K562 (cell line): ENCODE measurements at regions not wholly inside any gene's neighbourhood (a gene's known extent, or its start where the extent isn't known, plus 50 kb on each side); places are given as distances from the start of the nearest gene placed in this dataset.

Experiments used
- HDAC8 ChIP-seq: fragments of 450-650 bp; IDR thresholded peaks from 2 replicates; pipeline ENCODE4 v1.6.1; 2016; ENCODE audit warnings: mild to moderate bottlenecking, missing genetic modification characterization, moderate library complexity, missing compliant biosample characterization
- NR1H2 ChIP-seq: sonication (generic); formaldehyde crosslinking; IDR thresholded peaks from 2 replicates; pipeline ENCODE4 v1.4.0; 2020; ENCODE audit warnings: mild to moderate bottlenecking, missing genetic modification reagents
- RBBP5 ChIP-seq: fragments of 200-600 bp; sonication (generic); IDR thresholded peaks from 2 replicates; pipeline ENCODE4 v1.6.1; 2012; ENCODE audit warnings: borderline replicate concordance, mild to moderate bottlenecking, low read length, control low read depth, inconsistent platforms; ENCODE audit not compliant: insufficient read depth, poor library complexity, severe bottlenecking
- RCOR1 ChIP-seq, 2 experiments: IDR thresholded peaks; 2 replicates each; pipeline ENCODE4 v1.6.1; 2012; ENCODE audit warnings: low read depth in 2 of 2, low read length in 2 of 2, borderline replicate concordance in 1 of 2, improper control_type of control experiment in 1 of 2
- SAFB ChIP-seq: fragments of 200-400 bp; formaldehyde crosslinking; IDR thresholded peaks from 2 replicates; pipeline ENCODE4 v1.6.1; 2017; ENCODE audit warnings: low read depth, low read length, borderline replicate concordance
- TCF7L2 ChIP-seq: fragments of 150-350 bp; IDR thresholded peaks from 2 replicates; pipeline ENCODE4 v1.6.1; 2016; ENCODE audit warnings: low read depth, mild to moderate bottlenecking, low read length, moderate library complexity
- TF ChIP-seq, protein P1 (sequence below), 2 experiments: fragments of 450-650 bp; IDR thresholded peaks; 2 replicates each; pipeline ENCODE4 v1.6.1; 2018; ENCODE audit warnings: mild to moderate bottlenecking in 2 of 2, low read depth in 1 of 2; ENCODE audit not compliant: partially characterized antibody in 2 of 2
- TF ChIP-seq, protein P2 (sequence below): fragments of 450-650 bp; formaldehyde crosslinking; IDR thresholded peaks from 2 replicates; pipeline ENCODE4 v1.4.0; 2020; ENCODE audit warnings: mild to moderate bottlenecking, moderate library complexity
- TF ChIP-seq, protein P3 (sequence below), 2 experiments: fragments of 450-650 bp; formaldehyde crosslinking in 1 of 2; IDR thresholded peaks; 2 replicates each; pipeline versions ENCODE4 v1.4.0 to v1.6.1; 2014 to 2020; ENCODE audit warnings: mild to moderate bottlenecking in 2 of 2, borderline replicate concordance in 1 of 2, low read depth in 1 of 2
- TF ChIP-seq, protein P4 (sequence below): fragments of 250-450 bp; sonication (Bioruptor Pico); IDR thresholded peaks from 2 replicates; pipeline ENCODE4 v1.8.0; 2022; ENCODE audit warnings: moderate library complexity, mild to moderate bottlenecking, inconsistent platforms
- TF ChIP-seq, protein P5 (sequence below): sonication (generic); formaldehyde crosslinking; IDR thresholded peaks from 2 replicates; pipeline ENCODE4 v1.8.0; 2022; ENCODE audit warnings: missing genetic modification reagents, mild to moderate bottlenecking, moderate library complexity, borderline replicate concordance

DNA sequence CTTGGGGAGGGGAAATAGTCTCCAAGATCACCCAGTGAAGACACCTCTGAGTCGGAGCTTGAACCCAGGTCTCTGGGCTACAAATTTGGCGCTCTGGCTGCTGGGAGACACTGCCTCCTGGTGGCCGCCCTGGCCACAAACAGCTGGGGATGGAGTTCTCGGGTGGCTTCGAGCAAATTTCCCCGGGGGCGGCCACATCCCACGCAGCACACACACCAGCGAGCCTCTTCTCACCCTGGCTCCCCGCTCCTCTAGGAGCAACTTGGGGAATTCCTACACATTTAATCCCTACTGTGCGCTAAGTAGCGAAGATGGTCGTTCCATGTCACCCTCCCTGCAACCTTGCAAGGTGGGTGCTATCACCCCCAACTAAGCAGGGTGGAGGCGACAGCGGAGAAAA is 66.2 kb upstream of the BEGAIN start (continued):
- TF ChIP-seq, protein P1, sequence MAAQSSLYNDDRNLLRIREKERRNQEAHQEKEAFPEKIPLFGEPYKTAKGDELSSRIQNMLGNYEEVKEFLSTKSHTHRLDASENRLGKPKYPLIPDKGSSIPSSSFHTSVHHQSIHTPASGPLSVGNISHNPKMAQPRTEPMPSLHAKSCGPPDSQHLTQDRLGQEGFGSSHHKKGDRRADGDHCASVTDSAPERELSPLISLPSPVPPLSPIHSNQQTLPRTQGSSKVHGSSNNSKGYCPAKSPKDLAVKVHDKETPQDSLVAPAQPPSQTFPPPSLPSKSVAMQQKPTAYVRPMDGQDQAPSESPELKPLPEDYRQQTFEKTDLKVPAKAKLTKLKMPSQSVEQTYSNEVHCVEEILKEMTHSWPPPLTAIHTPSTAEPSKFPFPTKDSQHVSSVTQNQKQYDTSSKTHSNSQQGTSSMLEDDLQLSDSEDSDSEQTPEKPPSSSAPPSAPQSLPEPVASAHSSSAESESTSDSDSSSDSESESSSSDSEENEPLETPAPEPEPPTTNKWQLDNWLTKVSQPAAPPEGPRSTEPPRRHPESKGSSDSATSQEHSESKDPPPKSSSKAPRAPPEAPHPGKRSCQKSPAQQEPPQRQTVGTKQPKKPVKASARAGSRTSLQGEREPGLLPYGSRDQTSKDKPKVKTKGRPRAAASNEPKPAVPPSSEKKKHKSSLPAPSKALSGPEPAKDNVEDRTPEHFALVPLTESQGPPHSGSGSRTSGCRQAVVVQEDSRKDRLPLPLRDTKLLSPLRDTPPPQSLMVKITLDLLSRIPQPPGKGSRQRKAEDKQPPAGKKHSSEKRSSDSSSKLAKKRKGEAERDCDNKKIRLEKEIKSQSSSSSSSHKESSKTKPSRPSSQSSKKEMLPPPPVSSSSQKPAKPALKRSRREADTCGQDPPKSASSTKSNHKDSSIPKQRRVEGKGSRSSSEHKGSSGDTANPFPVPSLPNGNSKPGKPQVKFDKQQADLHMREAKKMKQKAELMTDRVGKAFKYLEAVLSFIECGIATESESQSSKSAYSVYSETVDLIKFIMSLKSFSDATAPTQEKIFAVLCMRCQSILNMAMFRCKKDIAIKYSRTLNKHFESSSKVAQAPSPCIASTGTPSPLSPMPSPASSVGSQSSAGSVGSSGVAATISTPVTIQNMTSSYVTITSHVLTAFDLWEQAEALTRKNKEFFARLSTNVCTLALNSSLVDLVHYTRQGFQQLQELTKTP (IDR thresholded peaks at IDR 0.05; ENCODE audit: low read depth in 1 of 2, partially characterized antibody in 2 of 2) = no peak
- TF ChIP-seq SAFB = 0 out of 2 replicates have a peak, but pooled peaks have one; percentile 23
- TF ChIP-seq, protein P2, sequence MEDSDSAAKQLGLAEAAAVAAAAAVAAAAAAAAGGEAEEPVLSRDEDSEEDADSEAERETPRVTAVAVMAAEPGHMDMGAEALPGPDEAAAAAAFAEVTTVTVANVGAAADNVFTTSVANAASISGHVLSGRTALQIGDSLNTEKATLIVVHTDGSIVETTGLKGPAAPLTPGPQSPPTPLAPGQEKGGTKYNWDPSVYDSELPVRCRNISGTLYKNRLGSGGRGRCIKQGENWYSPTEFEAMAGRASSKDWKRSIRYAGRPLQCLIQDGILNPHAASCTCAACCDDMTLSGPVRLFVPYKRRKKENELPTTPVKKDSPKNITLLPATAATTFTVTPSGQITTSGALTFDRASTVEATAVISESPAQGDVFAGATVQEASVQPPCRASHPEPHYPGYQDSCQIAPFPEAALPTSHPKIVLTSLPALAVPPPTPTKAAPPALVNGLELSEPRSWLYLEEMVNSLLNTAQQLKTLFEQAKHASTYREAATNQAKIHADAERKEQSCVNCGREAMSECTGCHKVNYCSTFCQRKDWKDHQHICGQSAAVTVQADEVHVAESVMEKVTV (CRISPR knock-in tag) = peak; percentile 48
- no peak for TF ChIP-seq HDAC8
- 0 out of 4 replicates have a peak, but pooled peaks of 1 of the 2 experiments have one; percentile 11 for TF ChIP-seq RCOR1 (IDR thresholded peaks at IDR 0.05; ENCODE audit: borderline replicate concordance in 1 of 2, low read depth in 2 of 2, low read length in 2 of 2)
- no peak for TF ChIP-seq NR1H2 (CRISPR knock-in tag)
- TF ChIP-seq RBBP5 = no peak
- TF ChIP-seq TCF7L2 = no peak
- TF ChIP-seq, protein P3, sequence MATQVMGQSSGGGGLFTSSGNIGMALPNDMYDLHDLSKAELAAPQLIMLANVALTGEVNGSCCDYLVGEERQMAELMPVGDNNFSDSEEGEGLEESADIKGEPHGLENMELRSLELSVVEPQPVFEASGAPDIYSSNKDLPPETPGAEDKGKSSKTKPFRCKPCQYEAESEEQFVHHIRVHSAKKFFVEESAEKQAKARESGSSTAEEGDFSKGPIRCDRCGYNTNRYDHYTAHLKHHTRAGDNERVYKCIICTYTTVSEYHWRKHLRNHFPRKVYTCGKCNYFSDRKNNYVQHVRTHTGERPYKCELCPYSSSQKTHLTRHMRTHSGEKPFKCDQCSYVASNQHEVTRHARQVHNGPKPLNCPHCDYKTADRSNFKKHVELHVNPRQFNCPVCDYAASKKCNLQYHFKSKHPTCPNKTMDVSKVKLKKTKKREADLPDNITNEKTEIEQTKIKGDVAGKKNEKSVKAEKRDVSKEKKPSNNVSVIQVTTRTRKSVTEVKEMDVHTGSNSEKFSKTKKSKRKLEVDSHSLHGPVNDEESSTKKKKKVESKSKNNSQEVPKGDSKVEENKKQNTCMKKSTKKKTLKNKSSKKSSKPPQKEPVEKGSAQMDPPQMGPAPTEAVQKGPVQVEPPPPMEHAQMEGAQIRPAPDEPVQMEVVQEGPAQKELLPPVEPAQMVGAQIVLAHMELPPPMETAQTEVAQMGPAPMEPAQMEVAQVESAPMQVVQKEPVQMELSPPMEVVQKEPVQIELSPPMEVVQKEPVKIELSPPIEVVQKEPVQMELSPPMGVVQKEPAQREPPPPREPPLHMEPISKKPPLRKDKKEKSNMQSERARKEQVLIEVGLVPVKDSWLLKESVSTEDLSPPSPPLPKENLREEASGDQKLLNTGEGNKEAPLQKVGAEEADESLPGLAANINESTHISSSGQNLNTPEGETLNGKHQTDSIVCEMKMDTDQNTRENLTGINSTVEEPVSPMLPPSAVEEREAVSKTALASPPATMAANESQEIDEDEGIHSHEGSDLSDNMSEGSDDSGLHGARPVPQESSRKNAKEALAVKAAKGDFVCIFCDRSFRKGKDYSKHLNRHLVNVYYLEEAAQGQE (IDR thresholded peaks at IDR 0.05; ENCODE audit: borderline replicate concordance) = peak; percentile 66
- TF ChIP-seq, protein P3 (CRISPR knock-in tag; IDR thresholded peaks at IDR 0.05; ENCODE audit: low read depth) = no peak
- TF ChIP-seq, protein P4, sequence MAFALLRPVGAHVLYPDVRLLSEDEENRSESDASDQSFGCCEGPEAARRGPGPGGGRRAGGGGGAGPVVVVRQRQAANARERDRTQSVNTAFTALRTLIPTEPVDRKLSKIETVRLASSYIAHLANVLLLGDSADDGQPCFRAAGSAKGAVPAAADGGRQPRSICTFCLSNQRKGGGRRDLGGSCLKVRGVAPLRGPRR = no peak
- TF ChIP-seq, protein P5, sequence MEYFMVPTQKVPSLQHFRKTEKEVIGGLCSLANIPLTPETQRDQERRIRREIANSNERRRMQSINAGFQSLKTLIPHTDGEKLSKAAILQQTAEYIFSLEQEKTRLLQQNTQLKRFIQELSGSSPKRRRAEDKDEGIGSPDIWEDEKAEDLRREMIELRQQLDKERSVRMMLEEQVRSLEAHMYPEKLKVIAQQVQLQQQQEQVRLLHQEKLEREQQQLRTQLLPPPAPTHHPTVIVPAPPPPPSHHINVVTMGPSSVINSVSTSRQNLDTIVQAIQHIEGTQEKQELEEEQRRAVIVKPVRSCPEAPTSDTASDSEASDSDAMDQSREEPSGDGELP (CRISPR knock-in tag) = peak; percentile 80
